H9 (cell line): ENCODE measurements at regions not wholly inside any gene's neighbourhood (a gene's known extent, or its start where the extent isn't known, plus 50 kb on each side); places are given as distances from the start of the nearest gene placed in this dataset.

Experiments
- DNase-seq: peaks from one replicate; pipeline ENCODE4 v3.0.0-alpha.2; 2017
- H2AFZ ChIP-seq: one replicate; pipeline ENCODE4 v1.6.1; 2013; ENCODE audit warnings: mild to moderate bottlenecking, low read length, control low read depth, moderate library complexity
- H2AK5ac ChIP-seq: 2 replicates; pipeline ENCODE4 v1.6.1; 2013; ENCODE audit warnings: low read length, control low read depth, mixed read lengths; ENCODE audit not compliant: insufficient read length
- H2BK120ac ChIP-seq: one replicate; pipeline ENCODE4 v1.6.1; 2013; ENCODE audit warnings: low read depth, mild to moderate bottlenecking, low read length, control low read depth, inconsistent platforms; ENCODE audit not compliant: poor library complexity, severe bottlenecking
- H2BK12ac ChIP-seq: 2 replicates; pipeline ENCODE4 v1.6.1; 2013; ENCODE audit warnings: low read length, control low read depth, mixed read lengths, low read depth; ENCODE audit not compliant: insufficient read length
- H2BK15ac ChIP-seq: 2 replicates; pipeline ENCODE4 v1.6.1; 2013; ENCODE audit warnings: low read depth, low read length, control low read depth
- H2BK20ac ChIP-seq: one replicate; pipeline ENCODE4 v1.6.1; 2013; ENCODE audit warnings: low read depth, mild to moderate bottlenecking, low read length, control low read depth, inconsistent platforms; ENCODE audit not compliant: poor library complexity, severe bottlenecking
- H2BK5ac ChIP-seq: 2 replicates; pipeline ENCODE4 v1.6.1; 2013; ENCODE audit warnings: low read length, control low read depth, mixed read lengths; ENCODE audit not compliant: insufficient read length
- H3K14ac ChIP-seq: 2 replicates; pipeline ENCODE4 v1.6.1; 2013; ENCODE audit warnings: low read length, control low read depth; ENCODE audit not compliant: insufficient read depth
- H3K18ac ChIP-seq: 2 replicates; pipeline ENCODE4 v1.6.1; 2013; ENCODE audit warnings: low read depth, mild to moderate bottlenecking, mixed read lengths, low read length, control low read depth; ENCODE audit not compliant: insufficient read length
- H3K23ac ChIP-seq: 2 replicates; pipeline ENCODE4 v1.6.1; 2013; ENCODE audit warnings: low read length, control low read depth, mixed read lengths, low read depth; ENCODE audit not compliant: insufficient read length
- H3K23me2 ChIP-seq: 2 replicates; pipeline ENCODE4 v1.6.1; 2013; ENCODE audit warnings: low read depth, mild to moderate bottlenecking, mixed read lengths, low read length, control low read depth; ENCODE audit not compliant: insufficient read length, poor library complexity, severe bottlenecking
- H3K27ac ChIP-seq: 2 replicates; pipeline ENCODE4 v1.5.1; 2013; ENCODE audit warnings: low read length, control low read depth, mixed read lengths, low read depth; ENCODE audit not compliant: insufficient read length
- H3K27me3 ChIP-seq: 2 replicates; pipeline ENCODE4 v1.6.1; 2013; ENCODE audit warnings: low read length, control low read depth, inconsistent platforms; ENCODE audit not compliant: insufficient read depth
- H3K4ac ChIP-seq: 2 replicates; pipeline ENCODE4 v1.6.1; 2013; ENCODE audit warnings: low read depth, mild to moderate bottlenecking, control low read depth, inconsistent platforms, low read length, moderate library complexity
- H3K4me1 ChIP-seq: 2 replicates; pipeline ENCODE4 v1.6.1; 2013; ENCODE audit warnings: low read length, control low read depth, inconsistent platforms; ENCODE audit not compliant: insufficient read depth
- H3K4me2 ChIP-seq: 2 replicates; pipeline ENCODE4 v1.6.1; 2013; ENCODE audit warnings: low read length, control low read depth, mixed read lengths; ENCODE audit not compliant: insufficient read length, insufficient read depth
- H3K56ac ChIP-seq: 2 replicates; pipeline ENCODE4 v1.6.1; 2013; ENCODE audit warnings: low read depth, mild to moderate bottlenecking, mixed read lengths, low read length, control low read depth; ENCODE audit not compliant: insufficient read length
- H3K79me1 ChIP-seq: 2 replicates; pipeline ENCODE4 v1.6.1; 2013; ENCODE audit warnings: low read depth, mild to moderate bottlenecking, moderate library complexity, low read length, control low read depth, inconsistent platforms; ENCODE audit not compliant: insufficient read depth, poor library complexity, severe bottlenecking
- H3K79me2 ChIP-seq: 2 replicates; pipeline ENCODE4 v1.6.1; 2013; ENCODE audit warnings: low read length, control low read depth, inconsistent platforms; ENCODE audit not compliant: insufficient read depth
- H3K9ac ChIP-seq: 2 replicates; pipeline ENCODE4 v1.6.1; 2013; ENCODE audit warnings: low read length, control low read depth, mixed read lengths; ENCODE audit not compliant: insufficient read length; ENCODE audit errors: extremely low read depth
- H3K9me3 ChIP-seq: one replicate; pipeline ENCODE4 v1.6.1; 2013; ENCODE audit warnings: low read depth, low read length, inconsistent platforms; ENCODE audit not compliant: control insufficient read depth
- H3T11ph ChIP-seq: one replicate; pipeline ENCODE4 v1.6.1; 2013; ENCODE audit warnings: mild to moderate bottlenecking, low read length, control low read depth, inconsistent platforms
- H4K20me1 ChIP-seq: one replicate; pipeline ENCODE4 v1.6.1; 2013; ENCODE audit not compliant: control insufficient read depth, insufficient read length, insufficient read depth
- H4K5ac ChIP-seq: 2 replicates; pipeline ENCODE4 v1.6.1; 2013; ENCODE audit warnings: low read depth, mild to moderate bottlenecking, mixed read lengths, low read length, control low read depth; ENCODE audit not compliant: insufficient read length
- H4K8ac ChIP-seq: replicated peaks from 2 replicates; pipeline ENCODE4 v1.6.1; 2013; ENCODE audit warnings: low read length, control low read depth, mixed read lengths, low read depth; ENCODE audit not compliant: insufficient read length
- H4K91ac ChIP-seq: 2 replicates; pipeline ENCODE4 v1.6.1; 2013; ENCODE audit warnings: low read depth, mild to moderate bottlenecking, moderate library complexity, mixed read lengths, low read length, control low read depth; ENCODE audit not compliant: insufficient read length
- H3K27ac Mint-ChIP-seq, 3 experiments: 2 replicates in 2 of 3; 3 replicates in 1 of 3; pipeline ENCODE4 v1.8.0; 2020 to 2021; ENCODE audit warnings: mixed read lengths in 3 of 3, mild to moderate bottlenecking in 1 of 3, moderate library complexity in 1 of 3
- H3K27me3 Mint-ChIP-seq: 2 replicates; pipeline ENCODE4 v1.8.0; 2021; ENCODE audit warnings: low read depth, mild to moderate bottlenecking, moderate library complexity, mixed read lengths
- H3K36me3 Mint-ChIP-seq, 3 experiments: 2 replicates in 2 of 3; 3 replicates in 1 of 3; pipeline ENCODE4 v1.8.0; 2020 to 2021; ENCODE audit warnings: low read depth in 3 of 3, mixed read lengths in 3 of 3; ENCODE audit not compliant: insufficient read depth in 1 of 3
- H3K4me1 Mint-ChIP-seq, 2 experiments: 2 replicates each; pipeline ENCODE4 v1.8.0; 2020; ENCODE audit warnings: mixed read lengths in 2 of 2
- H3K4me3 Mint-ChIP-seq, 2 experiments: 2 replicates in 1 of 2; 3 replicates in 1 of 2; pipeline ENCODE4 v1.8.0; 2020 to 2021; ENCODE audit warnings: mild to moderate bottlenecking in 2 of 2, mixed read lengths in 2 of 2, moderate library complexity in 1 of 2
- H3K9me3 Mint-ChIP-seq, 2 experiments: 2 replicates in 1 of 2; 3 replicates in 1 of 2; pipeline ENCODE4 v1.8.0; 2020; ENCODE audit warnings: mild to moderate bottlenecking in 2 of 2, mixed read lengths in 2 of 2, moderate library complexity in 1 of 2
- WGBS: extraction: QIAGEN DNeasy Blood & Tissue Kit; methylation state at CpG from one replicate; pipeline ENCODE4 v1.1.7; 2013; ENCODE audit warnings: missing lambda C conversion rate, low lambda C conversion rate, mixed read lengths; ENCODE audit not compliant: insufficient read length; ENCODE audit errors: extremely low coverage; 5-methylcytosine and 5-hydroxymethylcytosine counted together
- TF ChIP-seq, protein P1 (sequence below): fragments of 200-600 bp; sonication (generic); conservative IDR thresholded peaks from 3 replicates; pipeline ENCODE4 v1.8.0; 2021; ENCODE audit warnings: antibody characterized with exemption, mild to moderate bottlenecking

DNA sequence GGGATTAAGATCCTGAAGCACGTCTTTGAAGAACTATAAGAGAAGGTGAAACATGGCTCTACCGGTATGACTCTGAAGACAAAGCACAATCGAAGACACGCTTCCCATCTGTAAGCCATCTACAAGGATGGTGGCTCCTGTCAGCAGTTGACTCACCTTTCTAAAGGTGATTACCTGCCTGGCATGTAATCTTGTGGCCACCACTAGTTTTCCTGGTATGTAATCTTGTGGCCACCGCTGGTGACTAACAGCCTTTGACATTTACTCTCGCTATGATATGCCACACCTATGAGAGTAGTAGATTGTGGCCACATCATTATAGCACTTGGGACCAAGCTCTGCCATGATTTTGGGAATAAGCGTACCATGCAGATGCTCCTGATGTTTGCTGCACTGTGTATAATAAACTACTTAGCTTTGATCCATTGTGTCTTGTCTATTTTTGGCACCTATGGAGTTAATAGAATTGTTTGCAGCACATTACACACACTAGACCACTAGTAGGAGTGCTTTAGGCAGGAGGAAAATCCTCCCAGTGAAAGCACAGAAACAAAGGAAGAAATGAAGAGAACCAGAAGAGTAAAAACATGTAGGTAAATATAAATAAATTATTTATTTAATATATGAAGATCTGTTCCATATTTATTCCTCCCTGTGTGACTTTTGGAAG, 59.8 kb downstream of the VAX1 start:
- Histone ChIP-seq H3K14ac (no peak overlapping the region), H3K79me1 (no peaks in the 10 kb centered on the region), H3K23ac (no peak overlapping the region), H4K20me1 (no peaks in the 10 kb centered on the region), H2AFZ (no peak overlapping the region), H3K56ac (no peak overlapping the region), H2BK120ac (no peak overlapping the region), H4K91ac (no peak overlapping the region), H2BK12ac (no peak overlapping the region), H4K5ac (no peak overlapping the region), H3K27me3 (no peaks in the 10 kb centered on the region), H3K27ac (no peak overlapping the region), H3T11ph (no peak overlapping the region), H3K4ac (no peak overlapping the region), H3K4me2 (no peak overlapping the region), H2BK20ac (no peak overlapping the region), H2BK5ac (no peak overlapping the region), H3K9me3 (no peaks in the 10 kb centered on the region), H2BK15ac (no peak overlapping the region), H3K79me2 (no peaks in the 10 kb centered on the region), H3K9ac (no peak overlapping the region), H3K23me2 (no peaks in the 10 kb centered on the region), H3K4me1 (no peaks in the 10 kb centered on the region), H3K18ac (no peak overlapping the region), H4K8ac (no peak overlapping the region), H2AK5ac (no peak overlapping the region)
- Mint-ChIP-seq H3K4me1 (peaks cover 7% of the 10 kb centered on the region in 2 experiments; a peak in 3 of 4 replicates), H3K36me3 (no peaks in the 10 kb centered on the region), H3K27ac (no peak overlapping the region), H3K4me3 (no peak overlapping the region), H3K9me3 (no peaks in the 10 kb centered on the region; a peak in 1 of 5 replicates), H3K27me3 (peaks cover 6% of the 10 kb centered on the region)
- TF ChIP-seq, protein P1, sequence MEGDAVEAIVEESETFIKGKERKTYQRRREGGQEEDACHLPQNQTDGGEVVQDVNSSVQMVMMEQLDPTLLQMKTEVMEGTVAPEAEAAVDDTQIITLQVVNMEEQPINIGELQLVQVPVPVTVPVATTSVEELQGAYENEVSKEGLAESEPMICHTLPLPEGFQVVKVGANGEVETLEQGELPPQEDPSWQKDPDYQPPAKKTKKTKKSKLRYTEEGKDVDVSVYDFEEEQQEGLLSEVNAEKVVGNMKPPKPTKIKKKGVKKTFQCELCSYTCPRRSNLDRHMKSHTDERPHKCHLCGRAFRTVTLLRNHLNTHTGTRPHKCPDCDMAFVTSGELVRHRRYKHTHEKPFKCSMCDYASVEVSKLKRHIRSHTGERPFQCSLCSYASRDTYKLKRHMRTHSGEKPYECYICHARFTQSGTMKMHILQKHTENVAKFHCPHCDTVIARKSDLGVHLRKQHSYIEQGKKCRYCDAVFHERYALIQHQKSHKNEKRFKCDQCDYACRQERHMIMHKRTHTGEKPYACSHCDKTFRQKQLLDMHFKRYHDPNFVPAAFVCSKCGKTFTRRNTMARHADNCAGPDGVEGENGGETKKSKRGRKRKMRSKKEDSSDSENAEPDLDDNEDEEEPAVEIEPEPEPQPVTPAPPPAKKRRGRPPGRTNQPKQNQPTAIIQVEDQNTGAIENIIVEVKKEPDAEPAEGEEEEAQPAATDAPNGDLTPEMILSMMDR: no peak
- WGBS: no CpG with 5 or more reads among the region's 7 CpGs
- DNase-seq: no peak
